ENCODE measurements at regions not wholly inside any gene's neighbourhood (a gene's known extent, or its start where the extent isn't known, plus 50 kb on each side); places are given as distances from the start of the nearest gene placed in this dataset.

- TF ChIP-seq PBX3 (IDR thresholded peaks at IDR 0.05): no peak
- no peak for TF ChIP-seq ZFP36 (IDR thresholded peaks at IDR 0.05; ENCODE audit: borderline replicate concordance, partially characterized antibody)
- no peak for TF ChIP-seq JUNB (IDR thresholded peaks at IDR 0.05)
Observed at GRCh38 chr15:26442680-26443079, 330.2 kb downstream of the GABRB3 start (continued).

- ChIA-PET CTCF (no interaction called here), POLR2A (no interaction called here)
- ATAC-seq: no peak
- no peak overlapping the region for H3K4me2 ChIP-seq
- no peak overlapping the region for H3K27ac ChIP-seq
- WGBS (ENCODE audit: missing lambda C conversion rate): 4% methylated on average over 3 of the region's 3 CpGs
- H3K4me1 ChIP-seq: no peaks in the 10 kb centered on the region
- no peak for DNase-seq (ENCODE audit: low read depth in 1 of 2, low spot score in 1 of 2)
- no peak overlapping the region for H3K4me3 ChIP-seq
- no peaks in the 10 kb centered on the region for H3K9me3 ChIP-seq
- no peak for FAIRE-seq
- TF ChIP-seq SREBF2 (IDR thresholded peaks at IDR 0.05) (no peak), RCOR1 (IDR thresholded peaks at IDR 0.05; ENCODE audit: low read depth, low read length) (no peak), RFX5 (IDR thresholded peaks at IDR 0.05) (no peak), HOXB13 (CRISPR knock-in tag; IDR thresholded peaks at IDR 0.05; ENCODE audit: low read depth) (no peak), ESRRA (IDR thresholded peaks at IDR 0.05; ENCODE audit: borderline replicate concordance, low read length) (no peak), MAFK (IDR thresholded peaks at IDR 0.05; ENCODE audit: partially characterized antibody) (no peak), USF2 (IDR thresholded peaks at IDR 0.05) (no peak), TP53 (CRISPR knock-in tag; IDR thresholded peaks at IDR 0.05) (no peak)
Observed at GRCh38 chr15:26439681-26440080, 333.2 kb downstream of the GABRB3 start.

GRCh38 chr15:26438718-26439117 lies 334.1 kb downstream of the GABRB3 start:
- no peak overlapping the region for H3K4me2 ChIP-seq
- no peaks in the 10 kb centered on the region for H3K9me3 ChIP-seq
- H3K4me3 ChIP-seq: no peak overlapping the region
- POLR2A ChIA-PET: no interaction called here
- TF ChIP-seq RCOR1 (IDR thresholded peaks at IDR 0.05; ENCODE audit: low read depth, low read length) (no peak), EHF (CRISPR knock-in tag; IDR thresholded peaks at IDR 0.05) (no peak), CEBPB (IDR thresholded peaks at IDR 0.05) (no peak), TFCP2L1 (CRISPR knock-in tag; IDR thresholded peaks at IDR 0.05) (no peak), SMC3 (IDR thresholded peaks at IDR 0.05) (no peak), KDM1A (IDR thresholded peaks at IDR 0.05; ENCODE audit: low read depth) (no peak), RARB (CRISPR knock-in tag; IDR thresholded peaks at IDR 0.05) (no peak)
- WGBS (ENCODE audit: missing lambda C conversion rate): 38% methylated on average over 6 of the region's 6 CpGs
- no peak overlapping the region for H3K27ac ChIP-seq
- ATAC-seq (no peak), FAIRE-seq (no peak), DNase-seq (ENCODE audit: low read depth in 1 of 2, low spot score in 1 of 2) (no peak)
- CTCF ChIA-PET: no interaction called here
- H3K4me1 ChIP-seq: no peaks in the 10 kb centered on the region

GRCh38 chr15:26438316-26438715 lies 334.6 kb downstream of the GABRB3 start:
- no peak for TF ChIP-seq NFE2L2 (conservative IDR thresholded peaks at IDR 0.05; ENCODE audit: low read length)
- TF ChIP-seq USF2 (IDR thresholded peaks at IDR 0.05): no peak
- TF ChIP-seq TFCP2L1 (CRISPR knock-in tag; IDR thresholded peaks at IDR 0.05): no peak
- no peak for TF ChIP-seq NR3C1 (IDR thresholded peaks at IDR 0.05)
- TF ChIP-seq RFX5 (IDR thresholded peaks at IDR 0.05): no peak
- no peak for TF ChIP-seq CTCF (IDR thresholded peaks at IDR 0.05)
- no peak for TF ChIP-seq KDM5A (IDR thresholded peaks at IDR 0.05)
- Histone ChIP-seq H3K4me3 (no peak overlapping the region), H3K4me2 (no peak overlapping the region), H3K4me1 (no peaks in the 10 kb centered on the region), H3K27ac (no peak overlapping the region), H3K9me3 (no peaks in the 10 kb centered on the region)
- ChIA-PET CTCF (no interaction called here), POLR2A (no interaction called here)
- DNase-seq (ENCODE audit: low read depth in 1 of 2, low spot score in 1 of 2) (no peak), FAIRE-seq (no peak), ATAC-seq (no peak)
- 4% methylated on average over 4 of the region's 4 CpGs for WGBS (ENCODE audit: missing lambda C conversion rate)

Measured in A549 (cell line).